ENCODE measurements at regions not wholly inside any gene's neighbourhood (a gene's known extent, or its start where the extent isn't known, plus 50 kb on each side); places are given as distances from the start of the nearest gene placed in this dataset.

DNA sequence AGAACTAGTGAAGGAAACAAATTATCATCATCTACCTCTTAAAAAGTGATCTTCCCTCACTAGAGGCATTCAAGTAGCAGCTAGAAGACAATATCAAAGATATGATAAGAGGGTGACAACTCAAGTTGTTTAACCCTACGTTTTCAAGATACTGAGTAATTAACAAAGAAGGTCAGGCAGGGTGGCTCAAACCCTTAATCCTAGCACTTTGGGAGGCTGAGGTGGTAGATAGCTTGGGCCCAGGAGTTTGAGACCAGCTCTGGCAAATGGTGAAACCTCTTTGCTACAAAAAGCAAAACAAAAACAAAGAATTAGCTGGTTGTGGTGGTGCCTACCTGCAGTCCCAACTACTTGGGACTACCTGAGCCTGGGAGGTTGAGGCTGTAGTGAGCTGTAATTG lies 408.2 kb upstream of the TUSC1 start:
- TF ChIP-seq, protein P1, sequence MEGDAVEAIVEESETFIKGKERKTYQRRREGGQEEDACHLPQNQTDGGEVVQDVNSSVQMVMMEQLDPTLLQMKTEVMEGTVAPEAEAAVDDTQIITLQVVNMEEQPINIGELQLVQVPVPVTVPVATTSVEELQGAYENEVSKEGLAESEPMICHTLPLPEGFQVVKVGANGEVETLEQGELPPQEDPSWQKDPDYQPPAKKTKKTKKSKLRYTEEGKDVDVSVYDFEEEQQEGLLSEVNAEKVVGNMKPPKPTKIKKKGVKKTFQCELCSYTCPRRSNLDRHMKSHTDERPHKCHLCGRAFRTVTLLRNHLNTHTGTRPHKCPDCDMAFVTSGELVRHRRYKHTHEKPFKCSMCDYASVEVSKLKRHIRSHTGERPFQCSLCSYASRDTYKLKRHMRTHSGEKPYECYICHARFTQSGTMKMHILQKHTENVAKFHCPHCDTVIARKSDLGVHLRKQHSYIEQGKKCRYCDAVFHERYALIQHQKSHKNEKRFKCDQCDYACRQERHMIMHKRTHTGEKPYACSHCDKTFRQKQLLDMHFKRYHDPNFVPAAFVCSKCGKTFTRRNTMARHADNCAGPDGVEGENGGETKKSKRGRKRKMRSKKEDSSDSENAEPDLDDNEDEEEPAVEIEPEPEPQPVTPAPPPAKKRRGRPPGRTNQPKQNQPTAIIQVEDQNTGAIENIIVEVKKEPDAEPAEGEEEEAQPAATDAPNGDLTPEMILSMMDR (IDR thresholded peaks at IDR 0.05): no peak
- TF ChIP-seq, protein P2, sequence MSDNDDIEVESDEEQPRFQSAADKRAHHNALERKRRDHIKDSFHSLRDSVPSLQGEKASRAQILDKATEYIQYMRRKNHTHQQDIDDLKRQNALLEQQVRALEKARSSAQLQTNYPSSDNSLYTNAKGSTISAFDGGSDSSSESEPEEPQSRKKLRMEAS (IDR thresholded peaks at IDR 0.05; ENCODE audit: low read depth): no peak
- TF ChIP-seq JUND (IDR thresholded peaks at IDR 0.05): no peak
- TF ChIP-seq, protein P3, sequence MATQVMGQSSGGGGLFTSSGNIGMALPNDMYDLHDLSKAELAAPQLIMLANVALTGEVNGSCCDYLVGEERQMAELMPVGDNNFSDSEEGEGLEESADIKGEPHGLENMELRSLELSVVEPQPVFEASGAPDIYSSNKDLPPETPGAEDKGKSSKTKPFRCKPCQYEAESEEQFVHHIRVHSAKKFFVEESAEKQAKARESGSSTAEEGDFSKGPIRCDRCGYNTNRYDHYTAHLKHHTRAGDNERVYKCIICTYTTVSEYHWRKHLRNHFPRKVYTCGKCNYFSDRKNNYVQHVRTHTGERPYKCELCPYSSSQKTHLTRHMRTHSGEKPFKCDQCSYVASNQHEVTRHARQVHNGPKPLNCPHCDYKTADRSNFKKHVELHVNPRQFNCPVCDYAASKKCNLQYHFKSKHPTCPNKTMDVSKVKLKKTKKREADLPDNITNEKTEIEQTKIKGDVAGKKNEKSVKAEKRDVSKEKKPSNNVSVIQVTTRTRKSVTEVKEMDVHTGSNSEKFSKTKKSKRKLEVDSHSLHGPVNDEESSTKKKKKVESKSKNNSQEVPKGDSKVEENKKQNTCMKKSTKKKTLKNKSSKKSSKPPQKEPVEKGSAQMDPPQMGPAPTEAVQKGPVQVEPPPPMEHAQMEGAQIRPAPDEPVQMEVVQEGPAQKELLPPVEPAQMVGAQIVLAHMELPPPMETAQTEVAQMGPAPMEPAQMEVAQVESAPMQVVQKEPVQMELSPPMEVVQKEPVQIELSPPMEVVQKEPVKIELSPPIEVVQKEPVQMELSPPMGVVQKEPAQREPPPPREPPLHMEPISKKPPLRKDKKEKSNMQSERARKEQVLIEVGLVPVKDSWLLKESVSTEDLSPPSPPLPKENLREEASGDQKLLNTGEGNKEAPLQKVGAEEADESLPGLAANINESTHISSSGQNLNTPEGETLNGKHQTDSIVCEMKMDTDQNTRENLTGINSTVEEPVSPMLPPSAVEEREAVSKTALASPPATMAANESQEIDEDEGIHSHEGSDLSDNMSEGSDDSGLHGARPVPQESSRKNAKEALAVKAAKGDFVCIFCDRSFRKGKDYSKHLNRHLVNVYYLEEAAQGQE (IDR thresholded peaks at IDR 0.05; ENCODE audit: low read depth, low read length): no peak
- no peak for TF ChIP-seq EP300 (IDR thresholded peaks at IDR 0.05; ENCODE audit: borderline replicate concordance in 1 of 2, low read depth in 1 of 2, low read length in 1 of 2)
- TF ChIP-seq EZH2phosphoT487 (IDR thresholded peaks at IDR 0.05; ENCODE audit: borderline replicate concordance, low read depth): no peak
- TF ChIP-seq USF2 (IDR thresholded peaks at IDR 0.05; ENCODE audit: borderline replicate concordance, low read depth, low read length): no peak
- TF ChIP-seq TEAD4 (IDR thresholded peaks at IDR 0.05; ENCODE audit: borderline replicate concordance, insufficient read depth): no peak
- TF ChIP-seq RFX5 (IDR thresholded peaks at IDR 0.05; ENCODE audit: low read length): no peak
- TF ChIP-seq MXI1 (IDR thresholded peaks at IDR 0.05; ENCODE audit: low read depth, low read length): no peak
- TF ChIP-seq CHD2 (IDR thresholded peaks at IDR 0.05; ENCODE audit: low read length, partially characterized antibody): no peak
- TF ChIP-seq RAD21 (IDR thresholded peaks at IDR 0.05; ENCODE audit: low read length): no peak

Data from SK-N-SH (cell line).